GM18507 (cell line): ENCODE measurements at regions not wholly inside any gene's neighbourhood (a gene's known extent, or its start where the extent isn't known, plus 50 kb on each side); places are given as distances from the start of the nearest gene placed in this dataset.
A peak's percentile ranks its signal among the peaks of the same experiment; 100 is the strongest.
"Not testable (repeated sequence)": the region's sequence is repeated elsewhere in the genome, so short reads cannot be mapped to it uniquely, and the experiment has no call there.

Experiments used
- DNase-seq: peaks from one replicate; pipeline ENCODE4 v3.0.0; 2011; ENCODE audit warnings: low read depth; ENCODE audit not compliant: insufficient read length; ENCODE audit errors: extremely low spot score
- FAIRE-seq: peaks from 2 replicates; lab custom pipeline; 2011; peaks lifted over from hg19 to GRCh38; lab: Jason Lieb, UNC

- no peak for DNase-seq
- no peak for FAIRE-seq
These were observed 50.4 kb upstream of the RAPH1 start for GRCh38 chr2:203585516-203585915.

- DNase-seq (no peak), FAIRE-seq (no peak)
These were observed 51.1 kb upstream of the RAPH1 start for GRCh38 chr2:203586206-203586605.

GRCh38 chr2:203586696-203587095, 51.6 kb upstream of the RAPH1 start:
- FAIRE-seq, result no peak
- DNase-seq, result no peak

- FAIRE-seq (no peak), DNase-seq (no peak)
These were observed 55.4 kb upstream of the RAPH1 start for GRCh38 chr2:203590496-203590895.

- DNase-seq, result no peak
- FAIRE-seq, result no peak
These were observed 56.5 kb upstream of the RAPH1 start for GRCh38 chr2:203591642-203592041.

- DNase-seq (no peak), FAIRE-seq (no peak)
These were observed 57.4 kb upstream of the RAPH1 start for GRCh38 chr2:203592470-203592869.

- DNase-seq (no peak), FAIRE-seq (no peak)
These were observed 59.4 kb upstream of the RAPH1 start for GRCh38 chr2:203594541-203594940.

- DNase-seq (no peak), FAIRE-seq (no peak)
These were observed 61.1 kb upstream of the RAPH1 start for GRCh38 chr2:203596183-203596582.

- DNase-seq (no peak), FAIRE-seq (peak; percentile 72)
These were observed 64.4 kb upstream of the RAPH1 start for GRCh38 chr2:203599509-203599908.

GRCh38 chr2:203600286-203600685, 65.2 kb upstream of the RAPH1 start:
- FAIRE-seq, result no peak
- DNase-seq, result no peak

- DNase-seq (no peak), FAIRE-seq (no peak)
These were observed 68.6 kb upstream of the RAPH1 start for GRCh38 chr2:203603456-203604389.

GRCh38 chr2:203605302-203605701, 70.2 kb upstream of the RAPH1 start:
- FAIRE-seq, result no peak
- no peak for DNase-seq

GRCh38 chr2:203606051-203606450, 71.0 kb upstream of the RAPH1 start:
- FAIRE-seq (no peak), DNase-seq (no peak)

GRCh38 chr2:203610558-203610957, 75.5 kb upstream of the RAPH1 start:
- no peak for FAIRE-seq
- no peak for DNase-seq

GRCh38 chr2:203612246-203612645, 77.1 kb upstream of the RAPH1 start:
- FAIRE-seq, result no peak
- DNase-seq, result no peak

- no peak for DNase-seq
These were observed 84.3 kb upstream of the RAPH1 start for GRCh38 chr2:203619267-203619878.

GRCh38 chr2:203621981-203622515, 84.4 kb upstream of the CD28 start:
- FAIRE-seq (no peak), DNase-seq (no peak)

More at GRCh38 chr2:203619267-203619878, 84.3 kb upstream of the RAPH1 start:
- no peak for FAIRE-seq

- DNase-seq (no peak), FAIRE-seq (no peak)
These were observed 83.3 kb upstream of the CD28 start for GRCh38 chr2:203623096-203623495.

GRCh38 chr2:203623661-203624060, 82.8 kb upstream of the CD28 start:
- DNase-seq (no peak), FAIRE-seq (no peak)

- FAIRE-seq (no peak), DNase-seq (no peak)
These were observed 80.7 kb upstream of the CD28 start for GRCh38 chr2:203625701-203626100.

- not testable (repeated sequence) for DNase-seq, FAIRE-seq
These were observed 80.2 kb upstream of the CD28 start for GRCh38 chr2:203626247-203626646.
